ENCODE measurements at regions not wholly inside any gene's neighbourhood (a gene's known extent, or its start where the extent isn't known, plus 50 kb on each side); places are given as distances from the start of the nearest gene placed in this dataset.

DNA sequence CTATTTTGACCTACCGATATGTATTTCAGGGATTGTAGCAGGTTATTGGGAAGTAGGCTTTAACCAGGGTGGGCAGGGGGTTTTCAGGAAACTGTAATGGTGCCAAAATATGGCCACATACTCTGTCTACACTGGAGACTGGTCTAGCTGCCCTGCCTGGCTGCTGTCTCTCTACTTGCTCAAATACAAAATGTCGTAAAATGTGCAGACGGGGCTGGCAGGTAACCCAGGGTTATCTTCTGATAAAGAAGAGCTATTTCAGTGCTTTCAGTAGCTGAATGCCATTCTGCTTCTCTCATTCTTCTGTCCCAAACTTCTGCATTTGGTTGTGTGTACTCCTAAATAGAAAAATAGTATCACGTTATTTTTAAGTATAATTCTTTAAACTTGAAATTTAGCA lies 616.2 kb downstream of the EPM2A start:
- H3K36me3 ChIP-seq (ENCODE audit: insufficient read depth): no peaks in the 10 kb centered on the region
- peaks cover 2% of the 10 kb centered on the region for H3K27me3 Mint-ChIP-seq (ENCODE audit: insufficient read depth, low read depth, poor library complexity)
- no peaks in the 10 kb centered on the region; the same call in 2 of the 3 replicates for H3K9me3 Mint-ChIP-seq
- no peaks in the 10 kb centered on the region for H3K27me3 ChIP-seq (ENCODE audit: insufficient read depth)
- ATAC-seq: no peak
- H4K20me1 ChIP-seq (replicated peaks; ENCODE audit: insufficient read depth): no peaks in the 10 kb centered on the region
- H3K4me3 Mint-ChIP-seq: no peak overlapping the region
- no peak for TF ChIP-seq JUNB (IDR thresholded peaks at IDR 0.05; ENCODE audit: unreplicated experiment)
- TF ChIP-seq, protein P1, sequence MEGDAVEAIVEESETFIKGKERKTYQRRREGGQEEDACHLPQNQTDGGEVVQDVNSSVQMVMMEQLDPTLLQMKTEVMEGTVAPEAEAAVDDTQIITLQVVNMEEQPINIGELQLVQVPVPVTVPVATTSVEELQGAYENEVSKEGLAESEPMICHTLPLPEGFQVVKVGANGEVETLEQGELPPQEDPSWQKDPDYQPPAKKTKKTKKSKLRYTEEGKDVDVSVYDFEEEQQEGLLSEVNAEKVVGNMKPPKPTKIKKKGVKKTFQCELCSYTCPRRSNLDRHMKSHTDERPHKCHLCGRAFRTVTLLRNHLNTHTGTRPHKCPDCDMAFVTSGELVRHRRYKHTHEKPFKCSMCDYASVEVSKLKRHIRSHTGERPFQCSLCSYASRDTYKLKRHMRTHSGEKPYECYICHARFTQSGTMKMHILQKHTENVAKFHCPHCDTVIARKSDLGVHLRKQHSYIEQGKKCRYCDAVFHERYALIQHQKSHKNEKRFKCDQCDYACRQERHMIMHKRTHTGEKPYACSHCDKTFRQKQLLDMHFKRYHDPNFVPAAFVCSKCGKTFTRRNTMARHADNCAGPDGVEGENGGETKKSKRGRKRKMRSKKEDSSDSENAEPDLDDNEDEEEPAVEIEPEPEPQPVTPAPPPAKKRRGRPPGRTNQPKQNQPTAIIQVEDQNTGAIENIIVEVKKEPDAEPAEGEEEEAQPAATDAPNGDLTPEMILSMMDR (conservative IDR thresholded peaks at IDR 0.05; ENCODE audit: low read depth in 2 of 2): no peak
- TF ChIP-seq, protein P2, sequence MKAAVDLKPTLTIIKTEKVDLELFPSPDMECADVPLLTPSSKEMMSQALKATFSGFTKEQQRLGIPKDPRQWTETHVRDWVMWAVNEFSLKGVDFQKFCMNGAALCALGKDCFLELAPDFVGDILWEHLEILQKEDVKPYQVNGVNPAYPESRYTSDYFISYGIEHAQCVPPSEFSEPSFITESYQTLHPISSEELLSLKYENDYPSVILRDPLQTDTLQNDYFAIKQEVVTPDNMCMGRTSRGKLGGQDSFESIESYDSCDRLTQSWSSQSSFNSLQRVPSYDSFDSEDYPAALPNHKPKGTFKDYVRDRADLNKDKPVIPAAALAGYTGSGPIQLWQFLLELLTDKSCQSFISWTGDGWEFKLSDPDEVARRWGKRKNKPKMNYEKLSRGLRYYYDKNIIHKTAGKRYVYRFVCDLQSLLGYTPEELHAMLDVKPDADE (IDR thresholded peaks at IDR 0.05): no peak
- H3K36me3 Mint-ChIP-seq (ENCODE audit: low read depth): no peaks in the 10 kb centered on the region
- H3K4me3 ChIP-seq: no peak overlapping the region
- no peak for DNase-seq (ENCODE audit: low spot score)
- H3K79me2 ChIP-seq (replicated peaks; ENCODE audit: insufficient read depth): no peaks in the 10 kb centered on the region
- no peak overlapping the region for H3K27ac ChIP-seq (ENCODE audit: low read depth)
- H3K4me1 ChIP-seq (ENCODE audit: insufficient read depth): no peaks in the 10 kb centered on the region
- 0 out of 2 replicates have a peak, but pooled peaks cover 3% of the 10 kb centered on the region for H3K9me2 ChIP-seq (ENCODE audit: insufficient read depth)
- no peaks in the 10 kb centered on the region for H3K4me1 Mint-ChIP-seq
- no peak overlapping the region for H3K27ac Mint-ChIP-seq
- H3K4me2 ChIP-seq: no peak overlapping the region
- no peaks in the 10 kb centered on the region for H3F3A ChIP-seq (replicated peaks; ENCODE audit: low read depth)
- no peak overlapping the region; the same call in 1 of the 2 replicates for H2AFZ ChIP-seq

DNA sequence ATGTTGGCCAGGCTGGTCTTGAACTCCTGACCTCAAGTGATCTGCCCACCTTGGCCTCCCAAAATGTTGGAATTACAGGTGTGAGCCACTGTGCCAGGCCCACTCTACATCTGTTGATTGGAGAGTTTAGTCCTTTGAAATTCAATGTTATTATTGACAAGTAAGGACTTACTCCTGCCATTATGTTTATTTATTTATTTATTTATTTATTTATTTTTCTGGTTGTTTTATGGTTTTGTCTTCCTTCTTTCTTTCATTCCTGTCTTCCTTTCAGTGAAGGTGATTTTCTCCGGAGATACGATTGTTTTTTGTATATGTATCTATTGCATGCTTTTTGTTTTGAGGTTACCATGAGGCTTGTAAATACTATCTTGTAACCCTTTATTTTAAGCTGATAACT lies 602.6 kb downstream of the EPM2A start:
- Histone ChIP-seq H3K9me2 (ENCODE audit: insufficient read depth) (0 out of 2 replicates have a peak, but pooled peaks cover 4% of the 10 kb centered on the region), H2AFZ (no peak overlapping the region), H3K27me3 (ENCODE audit: insufficient read depth) (no peaks in the 10 kb centered on the region), H3K4me2 (no peak overlapping the region), H3K36me3 (ENCODE audit: insufficient read depth) (no peaks in the 10 kb centered on the region), H3K4me1 (ENCODE audit: insufficient read depth) (no peaks in the 10 kb centered on the region), H3F3A (replicated peaks; ENCODE audit: low read depth) (no peaks in the 10 kb centered on the region), H3K27ac (ENCODE audit: low read depth) (no peak overlapping the region), H3K4me3 (no peak overlapping the region), H4K20me1 (replicated peaks; ENCODE audit: insufficient read depth) (no peaks in the 10 kb centered on the region), H3K79me2 (replicated peaks; ENCODE audit: insufficient read depth) (no peaks in the 10 kb centered on the region)
- DNase-seq (ENCODE audit: low spot score): no peak
- ATAC-seq: no peak
- no peaks in the 10 kb centered on the region for H3K27me3 Mint-ChIP-seq (ENCODE audit: insufficient read depth, low read depth, poor library complexity)
- H3K9me3 Mint-ChIP-seq: no peaks in the 10 kb centered on the region; the same call in 1 of the 3 replicates
- no peak overlapping the region for H3K4me3 Mint-ChIP-seq
- no peaks in the 10 kb centered on the region for H3K36me3 Mint-ChIP-seq (ENCODE audit: low read depth)
- H3K27ac Mint-ChIP-seq: no peak overlapping the region
- H3K4me1 Mint-ChIP-seq: peaks cover 2% of the 10 kb centered on the region; the same call in 1 of the 3 replicates
- TF ChIP-seq EZH2phosphoT487 (IDR thresholded peaks at IDR 0.05; ENCODE audit: unreplicated experiment) (no peak), ZNF331 (CRISPR knock-in tag; IDR thresholded peaks at IDR 0.05; ENCODE audit: low read depth) (no peak), JUNB (IDR thresholded peaks at IDR 0.05; ENCODE audit: unreplicated experiment) (no peak), POLR2AphosphoS5 (IDR thresholded peaks at IDR 0.05; ENCODE audit: low read depth) (no peak)
- TF ChIP-seq, protein P3, sequence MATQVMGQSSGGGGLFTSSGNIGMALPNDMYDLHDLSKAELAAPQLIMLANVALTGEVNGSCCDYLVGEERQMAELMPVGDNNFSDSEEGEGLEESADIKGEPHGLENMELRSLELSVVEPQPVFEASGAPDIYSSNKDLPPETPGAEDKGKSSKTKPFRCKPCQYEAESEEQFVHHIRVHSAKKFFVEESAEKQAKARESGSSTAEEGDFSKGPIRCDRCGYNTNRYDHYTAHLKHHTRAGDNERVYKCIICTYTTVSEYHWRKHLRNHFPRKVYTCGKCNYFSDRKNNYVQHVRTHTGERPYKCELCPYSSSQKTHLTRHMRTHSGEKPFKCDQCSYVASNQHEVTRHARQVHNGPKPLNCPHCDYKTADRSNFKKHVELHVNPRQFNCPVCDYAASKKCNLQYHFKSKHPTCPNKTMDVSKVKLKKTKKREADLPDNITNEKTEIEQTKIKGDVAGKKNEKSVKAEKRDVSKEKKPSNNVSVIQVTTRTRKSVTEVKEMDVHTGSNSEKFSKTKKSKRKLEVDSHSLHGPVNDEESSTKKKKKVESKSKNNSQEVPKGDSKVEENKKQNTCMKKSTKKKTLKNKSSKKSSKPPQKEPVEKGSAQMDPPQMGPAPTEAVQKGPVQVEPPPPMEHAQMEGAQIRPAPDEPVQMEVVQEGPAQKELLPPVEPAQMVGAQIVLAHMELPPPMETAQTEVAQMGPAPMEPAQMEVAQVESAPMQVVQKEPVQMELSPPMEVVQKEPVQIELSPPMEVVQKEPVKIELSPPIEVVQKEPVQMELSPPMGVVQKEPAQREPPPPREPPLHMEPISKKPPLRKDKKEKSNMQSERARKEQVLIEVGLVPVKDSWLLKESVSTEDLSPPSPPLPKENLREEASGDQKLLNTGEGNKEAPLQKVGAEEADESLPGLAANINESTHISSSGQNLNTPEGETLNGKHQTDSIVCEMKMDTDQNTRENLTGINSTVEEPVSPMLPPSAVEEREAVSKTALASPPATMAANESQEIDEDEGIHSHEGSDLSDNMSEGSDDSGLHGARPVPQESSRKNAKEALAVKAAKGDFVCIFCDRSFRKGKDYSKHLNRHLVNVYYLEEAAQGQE (IDR thresholded peaks at IDR 0.05; ENCODE audit: unreplicated experiment): no peak
- TF ChIP-seq, protein P2 (IDR thresholded peaks at IDR 0.05): no peak
- TF ChIP-seq, protein P1 (conservative IDR thresholded peaks at IDR 0.05; ENCODE audit: low read depth in 2 of 2): no peak

Data from GM23338 (cell line).